Pancreas (tissue), 10 donors: ENCODE measurements at regions not wholly inside any gene's neighbourhood (a gene's known extent, or its start where the extent isn't known, plus 50 kb on each side); places are given as distances from the start of the nearest gene placed in this dataset.
"Not testable (repeated sequence)": the region's sequence is repeated elsewhere in the genome, so short reads cannot be mapped to it uniquely, and the experiment has no call there.

Experiments
- ATAC-seq, 4 donors: fragments of 200-7000 bp; cut with Tn5 transposase; one replicate each; pipeline versions ENCODE4 v1.8.0 to v1.9.1; 2020; ENCODE audit warnings: mild to moderate bottlenecking in 4 of 4, moderate library complexity in 4 of 4
- DNase-seq, 6 donors: peaks; one replicate each; pipeline ENCODE4 v3.0.0-alpha.2; 2020
- FAIRE-seq: peaks from 2 replicates; lab custom pipeline; 2012; peaks lifted over from hg19 to GRCh38; lab: Jason Lieb, UNC
- H3K27ac ChIP-seq, 4 donors: fragments of 200-600 bp; sonication (generic); 1 replicate in 3 of 4; 2 replicates in 1 of 4; pipeline versions ENCODE4 v1.5.0 to v1.8.0; 2020
- H3K27me3 ChIP-seq, 4 donors: fragments of 200-600 bp; one replicate each; pipeline ENCODE4 v1.8.0; 2021
- H3K36me3 ChIP-seq, 3 donors: fragments of 200-600 bp; sonication (generic) in 1 of 3; one replicate each; pipeline versions ENCODE4 v1.5.0 to v1.8.0; 2020 to 2021
- H3K4me1 ChIP-seq, 3 donors: fragments of 200-600 bp; one replicate each; pipeline ENCODE4 v1.8.0; 2021
- H3K4me3 ChIP-seq, 4 donors: fragments of 200-600 bp; sonication (generic) in 2 of 4; one replicate each; pipeline versions ENCODE4 v1.5.0 to v1.8.0; 2020 to 2021
- H3K9me3 ChIP-seq, 4 donors: fragments of 200-600 bp; one replicate each; pipeline ENCODE4 v1.8.0; 2021
- WGBS, 2 donors: extraction: QIAGEN DNeasy Blood & Tissue Kit; methylation state at CpG; one replicate each; pipeline ENCODE4 v1.1.7; 2013; 5-methylcytosine and 5-hydroxymethylcytosine counted together
- intact Hi-C, 3 donors: fragments of 100-400 bp; cut with DNase I; formaldehyde crosslinking; loops; one replicate each; pipeline versions ENCODE4 v1.11.1 to v1.14.2; 2022
- TF ChIP-seq, protein P1 (sequence below), 4 donors: fragments of 200-600 bp; sonication (generic) in 3 of 4; IDR thresholded peaks; one replicate each; pipeline versions ENCODE4 v1.5.0 to v1.8.0; 2021; ENCODE audit warnings: antibody characterized with exemption in 4 of 4
- donor health status: healthy with polysubstance abuse.
- donor health status: DM: no; HTN: no; CAD: no; lungs with moderate emphysema.
- donor health status: DM: no; HTN: no; CAD: no.
- donor health status: control.
- donor health status: control.
- donor health status: Bipolar disorder and iron deficiency.
- donor health status: DM: yes; HTN: yes; CAD: no.
- donor health status: DM: no; HTN: no; CAD: no.
- donor health status: DM: no; HTN: no; CAD: no.
- donor health status: DM: yes; HTN: yes; CAD: no.

DNA sequence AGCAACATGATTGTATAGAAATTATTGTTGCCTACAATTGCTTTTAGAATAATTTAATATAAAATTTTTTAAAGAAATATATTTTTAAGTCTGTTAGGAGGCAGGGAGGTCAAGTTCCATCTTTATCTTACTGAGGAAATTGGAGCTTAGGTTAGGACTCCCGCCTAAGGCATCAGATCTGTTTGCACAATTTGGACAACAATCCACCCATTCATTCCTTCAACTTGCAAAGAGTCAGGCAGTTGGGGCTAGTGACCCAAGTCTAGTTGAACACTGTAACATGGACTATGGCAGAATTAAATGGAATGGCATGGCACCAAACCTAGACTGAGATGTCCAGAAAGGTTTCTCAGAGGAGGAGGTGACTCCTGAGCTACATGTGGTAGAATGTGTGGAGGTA is 149.4 kb upstream of the SETMAR start:
- Histone ChIP-seq H3K4me3 (no peak overlapping the region), H3K9me3 (no peaks in the 10 kb centered on the region), H3K4me1 (no peaks in the 10 kb centered on the region), H3K27ac (no peak overlapping the region), H3K36me3 (no peaks in the 10 kb centered on the region), H3K27me3 (no peaks in the 10 kb centered on the region)
- FAIRE-seq (no peak), ATAC-seq (no peak), DNase-seq (no peak)
- WGBS, 2 donors: 41 to 67% methylated on average over 1 of the region's 1 CpG
- intact Hi-C loops: no loop called here
- TF ChIP-seq, protein P1, sequence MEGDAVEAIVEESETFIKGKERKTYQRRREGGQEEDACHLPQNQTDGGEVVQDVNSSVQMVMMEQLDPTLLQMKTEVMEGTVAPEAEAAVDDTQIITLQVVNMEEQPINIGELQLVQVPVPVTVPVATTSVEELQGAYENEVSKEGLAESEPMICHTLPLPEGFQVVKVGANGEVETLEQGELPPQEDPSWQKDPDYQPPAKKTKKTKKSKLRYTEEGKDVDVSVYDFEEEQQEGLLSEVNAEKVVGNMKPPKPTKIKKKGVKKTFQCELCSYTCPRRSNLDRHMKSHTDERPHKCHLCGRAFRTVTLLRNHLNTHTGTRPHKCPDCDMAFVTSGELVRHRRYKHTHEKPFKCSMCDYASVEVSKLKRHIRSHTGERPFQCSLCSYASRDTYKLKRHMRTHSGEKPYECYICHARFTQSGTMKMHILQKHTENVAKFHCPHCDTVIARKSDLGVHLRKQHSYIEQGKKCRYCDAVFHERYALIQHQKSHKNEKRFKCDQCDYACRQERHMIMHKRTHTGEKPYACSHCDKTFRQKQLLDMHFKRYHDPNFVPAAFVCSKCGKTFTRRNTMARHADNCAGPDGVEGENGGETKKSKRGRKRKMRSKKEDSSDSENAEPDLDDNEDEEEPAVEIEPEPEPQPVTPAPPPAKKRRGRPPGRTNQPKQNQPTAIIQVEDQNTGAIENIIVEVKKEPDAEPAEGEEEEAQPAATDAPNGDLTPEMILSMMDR (IDR thresholded peaks at IDR 0.05): no peak

DNA sequence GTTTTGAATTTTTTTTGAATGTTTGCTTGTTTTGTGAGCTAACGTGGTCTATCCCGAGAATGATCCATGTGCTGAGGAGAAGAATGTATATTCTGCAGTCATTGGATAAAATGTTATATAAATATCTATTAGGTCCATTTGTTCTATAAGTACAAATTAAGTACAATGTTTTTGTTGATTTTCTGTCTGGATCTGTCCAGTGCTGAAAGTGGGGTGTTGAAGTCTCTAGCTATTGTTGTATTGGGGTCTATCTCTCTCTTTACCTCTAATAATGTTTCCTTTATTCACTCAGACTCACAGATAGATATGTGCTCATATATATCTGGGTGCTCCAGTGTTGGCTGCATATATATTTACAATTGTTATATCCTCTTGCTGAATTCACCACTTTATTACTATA is 144.8 kb upstream of the SETMAR start:
- FAIRE-seq: no peak
- 87 to 96% methylated on average over 2 of the region's 2 CpGs for WGBS, 2 donors
- no peak for DNase-seq
- no peak overlapping the region for H3K27ac ChIP-seq
- intact Hi-C loops: no loop called here
- TF ChIP-seq, protein P1 (IDR thresholded peaks at IDR 0.05): no peak
- H3K27me3 ChIP-seq: no peaks in the 10 kb centered on the region
- no peaks in the 10 kb centered on the region for H3K4me1 ChIP-seq
- H3K4me3 ChIP-seq: no peak overlapping the region
- ATAC-seq: no peak
- no peaks in the 10 kb centered on the region for H3K9me3 ChIP-seq
- H3K36me3 ChIP-seq: no peaks in the 10 kb centered on the region

DNA sequence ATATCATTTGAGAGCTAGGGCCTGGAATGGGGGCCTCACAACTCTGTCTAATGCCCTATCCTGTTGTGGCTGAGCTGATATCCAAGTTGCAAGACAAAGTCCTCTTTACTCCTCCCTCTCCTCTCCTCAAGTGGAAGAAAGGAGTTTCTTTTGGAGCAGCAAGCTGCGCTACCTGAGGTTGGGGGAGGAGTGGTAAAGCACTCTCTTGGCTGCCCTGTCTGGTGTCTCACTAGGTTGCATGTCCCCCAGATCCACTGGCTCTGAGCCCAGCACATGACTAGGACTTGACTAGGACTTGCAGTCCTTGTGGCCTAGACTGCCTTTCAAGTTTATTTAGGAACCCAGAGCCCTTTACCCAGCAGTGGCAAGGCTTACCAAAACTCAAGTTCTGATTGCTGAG is 141.1 kb upstream of the SETMAR start:
- Histone ChIP-seq H3K4me1 (no peaks in the 10 kb centered on the region), H3K9me3 (no peaks in the 10 kb centered on the region), H3K4me3 (no peak overlapping the region), H3K27ac (no peak overlapping the region), H3K27me3 (no peaks in the 10 kb centered on the region), H3K36me3 (no peaks in the 10 kb centered on the region)
- TF ChIP-seq, protein P1 (IDR thresholded peaks at IDR 0.05): no peak
- FAIRE-seq (no peak), DNase-seq (no peak), ATAC-seq (no peak)
- intact Hi-C loops: no loop called here
- 97 to 100% methylated on average over 1 of the region's 1 CpG for WGBS, 2 donors

DNA sequence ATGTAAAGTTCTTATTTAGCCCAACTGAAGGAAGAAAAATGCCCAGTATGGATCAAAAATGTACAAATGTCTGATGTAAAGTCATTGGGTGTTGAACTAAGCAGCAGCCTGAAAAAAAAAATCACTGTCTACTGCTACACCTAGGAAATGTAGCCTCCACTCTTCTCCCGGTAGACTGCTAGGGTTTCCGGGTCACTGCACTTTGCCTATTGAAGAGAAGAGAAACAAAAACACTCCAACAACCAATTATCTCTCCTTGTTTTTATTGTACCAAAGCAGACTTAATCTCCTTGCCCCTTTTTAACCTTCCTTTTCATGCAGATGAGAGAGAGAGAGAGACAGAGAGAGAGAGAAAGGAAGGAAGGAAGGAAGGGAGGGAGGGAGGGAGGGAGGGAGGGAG is 140.2 kb upstream of the SETMAR start:
- Histone ChIP-seq H3K27ac (no peak overlapping the region), H3K9me3 (no peaks in the 10 kb centered on the region), H3K27me3 (no peaks in the 10 kb centered on the region), H3K4me1 (no peaks in the 10 kb centered on the region), H3K36me3 (no peaks in the 10 kb centered on the region), H3K4me3 (no peak overlapping the region)
- FAIRE-seq (no peak), ATAC-seq (no peak), DNase-seq (no peak)
- WGBS, 2 donors: 95 to 96% methylated on average over 2 of the region's 2 CpGs
- intact Hi-C loops: no loop called here
- TF ChIP-seq, protein P1 (IDR thresholded peaks at IDR 0.05): no peak

DNA sequence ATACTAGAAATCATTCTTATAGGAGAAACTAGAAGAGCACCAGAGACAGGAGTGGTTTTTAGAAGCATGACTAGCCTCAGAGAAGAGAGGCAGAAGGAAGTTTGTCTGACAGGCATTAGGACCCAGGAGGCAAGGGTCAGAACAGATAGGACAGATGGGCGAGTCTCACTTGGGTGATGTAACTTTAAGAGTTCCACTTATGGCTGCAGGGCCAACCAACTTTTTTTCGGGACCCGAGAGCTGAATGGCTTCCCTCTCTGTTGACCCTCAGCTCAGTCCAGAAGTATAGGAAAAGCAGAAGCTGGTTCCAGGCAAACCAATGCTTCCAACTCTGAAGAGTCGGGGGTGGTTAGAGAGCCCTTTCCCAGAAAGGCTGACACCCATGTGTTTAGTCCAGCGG is 136.6 kb upstream of the SETMAR start:
- Histone ChIP-seq H3K9me3 (no peaks in the 10 kb centered on the region), H3K4me3 (no peak overlapping the region), H3K27me3 (no peaks in the 10 kb centered on the region), H3K27ac (no peak overlapping the region), H3K4me1 (no peaks in the 10 kb centered on the region), H3K36me3 (no peaks in the 10 kb centered on the region)
- 85 to 89% methylated on average over 5 of the region's 5 CpGs for WGBS, 2 donors
- DNase-seq: no peak
- intact Hi-C loops: no loop called here
- FAIRE-seq: no peak
- no peak for ATAC-seq
- TF ChIP-seq, protein P1 (IDR thresholded peaks at IDR 0.05): no peak

DNA sequence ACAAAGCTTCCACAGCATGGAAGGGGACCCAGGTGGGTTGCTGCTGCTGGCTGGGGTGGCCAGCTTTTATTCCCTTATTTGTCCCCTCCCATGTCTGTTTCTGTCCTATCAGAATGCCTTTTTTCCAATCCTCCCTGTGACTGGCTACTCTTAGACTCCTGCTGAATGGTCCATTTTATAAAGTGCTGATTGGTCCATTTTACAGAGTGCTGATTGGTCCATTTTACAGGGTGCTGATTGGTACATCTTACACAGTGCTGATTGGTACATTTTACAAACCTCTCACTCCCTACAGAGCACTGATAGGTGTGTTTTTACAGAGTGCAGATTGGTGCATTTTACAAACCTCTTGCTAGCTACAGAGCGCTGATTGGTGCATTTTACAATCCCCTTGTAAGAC is 135.9 kb upstream of the SETMAR start:
- WGBS, 2 donors: 91 to 94% methylated on average over 1 of the region's 1 CpG
- H3K27me3 ChIP-seq, H3K4me1 ChIP-seq, DNase-seq, ATAC-seq, H3K4me3 ChIP-seq, intact Hi-C loops, H3K36me3 ChIP-seq, H3K27ac ChIP-seq, FAIRE-seq, H3K9me3 ChIP-seq: not testable (repeated sequence)
